GM12878 (cell line): ENCODE measurements at regions not wholly inside any gene's neighbourhood (a gene's known extent, or its start where the extent isn't known, plus 50 kb on each side); places are given as distances from the start of the nearest gene placed in this dataset.
A peak's percentile ranks its signal among the peaks of the same experiment; 100 is the strongest.

Experiments used
- ATAC-seq: fragments of 200-7000 bp; cut with Tn5 transposase; 3 replicates; pipeline ENCODE4 v1.9.1; 2020; ENCODE audit warnings: mild to moderate bottlenecking, moderate library complexity
- BruUV-seq: library from RNA; stranded (reverse); fragments of 400-500 nt; replicated peaks from 2 replicates; lab custom pipeline; 2021; lab: Mats Ljungman, UMichigan
- CTCF ChIA-PET: fragments of 300-600 bp; sonication (Branson Sonifier 250); formaldehyde crosslinking; extraction: SDS; loops from one replicate; lab custom pipeline; 2021; ENCODE audit warnings: inconsistent platforms; lab: Yijun Ruan, JAX
- POLR2A ChIA-PET: fragments of 350-600 bp; formaldehyde crosslinking; extraction: SDS; loops from one replicate; lab custom pipeline; 2021; ENCODE audit warnings: inconsistent platforms; lab: Charles Lee
- RAD21 ChIA-PET: fragments of 300-600 bp; sonication (Branson Sonifier 250); formaldehyde crosslinking; loops from one replicate; lab custom pipeline; 2023; ENCODE audit warnings: antibody characterized with exemption; ENCODE audit not compliant: unreplicated experiment; lab: Charles Lee
- SMC1A ChIA-PET: fragments of 300-600 bp; sonication (Branson Sonifier 250); formaldehyde crosslinking; loops from one replicate; lab custom pipeline; 2023; ENCODE audit not compliant: unreplicated experiment, uncharacterized antibody; lab: Charles Lee
- DNase-seq: peaks from one replicate; pipeline ENCODE4 v3.0.0-alpha.2; 2011; ENCODE audit warnings: low read depth, low spot score
- FAIRE-seq: peaks from 3 replicates; lab custom pipeline; 2011; peaks lifted over from hg19 to GRCh38; lab: Jason Lieb, UNC
- H2AFZ ChIP-seq: 2 replicates; pipeline ENCODE4 v1.6.0; 2011; ENCODE audit warnings: low read depth, low read length, control low read depth; ENCODE audit not compliant: control insufficient read depth
- H3K27ac ChIP-seq: 2 replicates; pipeline ENCODE4 v1.5.1; 2011; ENCODE audit warnings: control low read depth; ENCODE audit not compliant: control insufficient read depth, insufficient read depth
- H3K27me3 ChIP-seq, 2 experiments: replicated peaks in 1 of 2; 2 replicates each; pipeline versions ENCODE4 v1.6.0 to v1.6.1; 2011; ENCODE audit warnings: low read length in 1 of 2; ENCODE audit not compliant: control insufficient read depth in 2 of 2, insufficient read depth in 2 of 2
- H3K36me3 ChIP-seq, 2 experiments: 2 replicates each; pipeline ENCODE4 v1.5.1; 2011; ENCODE audit warnings: low read length in 1 of 2; ENCODE audit not compliant: control insufficient read depth in 2 of 2, insufficient read depth in 2 of 2
- H3K4me1 ChIP-seq: 2 replicates; pipeline ENCODE4 v1.6.1; 2011; ENCODE audit warnings: mild to moderate bottlenecking, low read length, moderate library complexity, mixed read lengths; ENCODE audit not compliant: control insufficient read depth, insufficient read depth
- H3K4me2 ChIP-seq: 2 replicates; pipeline ENCODE4 v1.6.0; 2011; ENCODE audit warnings: control low read depth; ENCODE audit not compliant: control insufficient read depth, insufficient read depth
- H3K4me3 ChIP-seq: fragments of 200-600 bp; sonication (generic); 2 replicates; pipeline ENCODE4 v1.5.1; 2016
- H3K79me2 ChIP-seq: 2 replicates; pipeline ENCODE4 v1.6.0; 2011; ENCODE audit warnings: low read length; ENCODE audit not compliant: control insufficient read depth, insufficient read depth
- H3K9ac ChIP-seq: 2 replicates; pipeline ENCODE4 v1.8.0; 2011; ENCODE audit warnings: low read length, control low read depth, mixed read lengths; ENCODE audit not compliant: control insufficient read depth, insufficient read depth
- H3K9me3 ChIP-seq: replicated peaks from 3 replicates; pipeline ENCODE4 v1.5.1; 2011; ENCODE audit warnings: mild to moderate bottlenecking, low read length; ENCODE audit not compliant: control insufficient read depth, insufficient read depth
- H4K20me1 ChIP-seq: 2 replicates; pipeline ENCODE4 v1.6.0; 2011; ENCODE audit not compliant: control insufficient read depth, insufficient read depth
- BHLHE40 ChIP-seq, 2 experiments: fragments of 450-650 bp in 1 of 2; IDR thresholded peaks; 2 replicates each; pipeline ENCODE4 v1.6.1; 2011 to 2017; ENCODE audit warnings: low read depth in 2 of 2, borderline replicate concordance in 1 of 2, improper control_type of control experiment in 1 of 2, low read length in 1 of 2, mild to moderate bottlenecking in 1 of 2
- MEF2A ChIP-seq: IDR thresholded peaks from 2 replicates; pipeline ENCODE4 v1.6.1; 2011; ENCODE audit warnings: low read depth, mild to moderate bottlenecking, low read length, moderate library complexity; ENCODE audit not compliant: insufficient read depth
- MTA3 ChIP-seq: IDR thresholded peaks from 2 replicates; pipeline ENCODE4 v1.6.1; 2012; ENCODE audit warnings: low read length, inconsistent platforms, borderline replicate concordance
- NFIC ChIP-seq: IDR thresholded peaks from 2 replicates; pipeline ENCODE4 v1.6.1; 2012; ENCODE audit warnings: low read depth, mild to moderate bottlenecking, inconsistent platforms, low read length, moderate library complexity
- RBBP5 ChIP-seq: fragments of 200-600 bp; sonication (generic); conservative IDR thresholded peaks from 2 replicates; pipeline ENCODE4 v1.6.1; 2016
- RUNX3 ChIP-seq: IDR thresholded peaks from 2 replicates; pipeline ENCODE4 v1.6.1; 2012; ENCODE audit warnings: low read length, inconsistent platforms
- SMARCA5 ChIP-seq: fragments of 450-650 bp; IDR thresholded peaks from 2 replicates; pipeline ENCODE4 v1.6.1; 2017; ENCODE audit warnings: mild to moderate bottlenecking
- SREBF2 ChIP-seq: IDR thresholded peaks from 2 replicates; pipeline ENCODE4 v1.6.1; 2012; ENCODE audit warnings: mild to moderate bottlenecking, low read length
- STAT1 ChIP-seq: fragments of 450-650 bp; conservative IDR thresholded peaks from 2 replicates; pipeline ENCODE4 v1.6.1; 2014; ENCODE audit warnings: antibody characterized with exemption, mild to moderate bottlenecking
- YY1 ChIP-seq: IDR thresholded peaks from 2 replicates; pipeline ENCODE4 v1.6.1; 2011; ENCODE audit warnings: low read depth, mild to moderate bottlenecking, low read length
- ZBTB33 ChIP-seq: fragments of 450-650 bp; IDR thresholded peaks from 2 replicates; pipeline ENCODE4 v1.6.1; 2017; ENCODE audit warnings: mild to moderate bottlenecking
- ZNF274 ChIP-seq: IDR thresholded peaks from one replicate; pipeline ENCODE4 v1.8.0; 2011; ENCODE audit not compliant: insufficient read length, insufficient read depth
- ZNF384 ChIP-seq: IDR thresholded peaks from 2 replicates; pipeline ENCODE4 v1.6.1; 2012; ENCODE audit warnings: low read depth, mild to moderate bottlenecking, low read length, improper control_type of control experiment, borderline replicate concordance
- WGBS: methylation state at CpG from one replicate; pipeline ENCODE4 v1.1.6; 2016; ENCODE audit warnings: low lambda C conversion rate; ENCODE audit not compliant: insufficient replicate concordance, insufficient coverage; ENCODE audit errors: missing lambda C conversion rate; 5-methylcytosine and 5-hydroxymethylcytosine counted together
- in situ Hi-C: fragments of 300-500 bp; cut with MboI; formaldehyde crosslinking; loops from 9 replicates; pipeline ENCODE4 v1.14.3; 2018; ENCODE audit warnings: mixed read lengths
- intact Hi-C: fragments of 100-400 bp; cut with micrococcal nuclease; formaldehyde crosslinking; loops from one replicate; pipeline ENCODE4 v1.14.2; 2022; ENCODE audit not compliant: unreplicated experiment
- TF ChIP-seq, protein P1 (sequence below): fragments of 450-650 bp; formaldehyde crosslinking; IDR thresholded peaks from 2 replicates; pipeline ENCODE4 v1.4.0; 2022; ENCODE audit warnings: mild to moderate bottlenecking, moderate library complexity
- TF ChIP-seq, protein P2 (sequence below): IDR thresholded peaks from 2 replicates; pipeline ENCODE4 v1.6.1; 2011; ENCODE audit warnings: borderline replicate concordance, low read depth, mild to moderate bottlenecking, moderate library complexity, mixed read lengths, low read length; ENCODE audit not compliant: insufficient read depth; ENCODE audit errors: extremely low read length

DNA sequence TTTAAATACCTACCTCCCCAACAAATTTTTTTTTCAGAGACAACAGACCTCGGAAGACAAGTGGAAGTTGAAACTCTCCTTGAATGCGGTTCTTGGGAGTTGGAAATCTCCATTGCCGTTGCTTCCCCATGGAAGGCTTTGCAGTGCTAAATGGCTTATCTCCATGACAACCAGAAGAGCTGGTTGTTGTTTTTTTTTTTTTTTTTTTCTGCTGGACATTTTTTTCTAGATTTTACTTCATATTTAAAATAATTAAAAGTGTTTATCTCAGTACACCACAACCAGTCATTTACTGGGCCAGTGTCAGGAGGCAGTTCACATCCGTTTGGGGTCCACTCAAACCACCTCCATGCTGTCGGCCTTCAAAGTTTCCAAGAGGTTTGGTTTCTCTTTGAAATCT lies 348.5 kb upstream of the PRKCQ start (continued):
- TF ChIP-seq ZNF384 (0 out of 2 replicates have a peak, but pooled peaks have one; percentile 42), RUNX3 (no peak), SREBF2 (no peak), MTA3 (no peak), YY1 (0 out of 2 replicates have a peak, but pooled peaks have one; percentile 39), NFIC (no peak)
- TF ChIP-seq, protein P1, sequence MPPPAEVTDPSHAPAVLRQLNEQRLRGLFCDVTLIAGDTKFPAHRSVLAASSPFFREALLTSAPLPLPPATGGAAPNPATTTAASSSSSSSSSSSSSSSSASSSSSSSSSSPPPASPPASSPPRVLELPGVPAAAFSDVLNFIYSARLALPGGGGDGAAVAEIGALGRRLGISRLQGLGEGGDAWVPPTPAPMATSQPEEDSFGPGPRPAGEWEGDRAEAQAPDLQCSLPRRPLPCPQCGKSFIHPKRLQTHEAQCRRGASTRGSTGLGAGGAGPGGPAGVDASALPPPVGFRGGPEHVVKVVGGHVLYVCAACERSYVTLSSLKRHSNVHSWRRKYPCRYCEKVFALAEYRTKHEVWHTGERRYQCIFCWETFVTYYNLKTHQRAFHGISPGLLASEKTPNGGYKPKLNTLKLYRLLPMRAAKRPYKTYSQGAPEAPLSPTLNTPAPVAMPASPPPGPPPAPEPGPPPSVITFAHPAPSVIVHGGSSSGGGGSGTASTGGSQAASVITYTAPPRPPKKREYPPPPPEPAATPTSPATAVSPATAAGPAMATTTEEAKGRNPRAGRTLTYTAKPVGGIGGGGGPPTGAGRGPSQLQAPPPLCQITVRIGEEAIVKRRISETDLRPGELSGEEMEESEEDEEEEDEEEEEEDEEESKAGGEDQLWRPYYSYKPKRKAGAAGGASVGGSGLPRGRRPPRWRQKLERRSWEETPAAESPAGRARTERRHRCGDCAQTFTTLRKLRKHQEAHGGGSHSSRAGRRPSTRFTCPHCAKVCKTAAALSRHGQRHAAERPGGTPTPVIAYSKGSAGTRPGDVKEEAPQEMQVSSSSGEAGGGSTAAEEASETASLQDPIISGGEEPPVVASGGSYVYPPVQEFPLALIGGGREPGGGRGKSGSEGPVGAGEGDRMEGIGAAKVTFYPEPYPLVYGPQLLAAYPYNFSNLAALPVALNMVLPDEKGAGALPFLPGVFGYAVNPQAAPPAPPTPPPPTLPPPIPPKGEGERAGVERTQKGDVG, result no peak
- TF ChIP-seq, all 136 proteins: peak for 3

GRCh38 chr10:6926971-6927370 lies 346.9 kb upstream of the PRKCQ start:
- peak overlapping the region; percentile 66 for H3K27ac ChIP-seq
- peak overlapping the region; percentile 4; the same call in 1 of the 2 replicates for H3K4me3 ChIP-seq
- SMC1A ChIA-PET, result interaction anchor here (1.0 to 2.5 kb wide), 7 partner anchors 9 to 493 kb away, joined by 3 to 15 read pairs (median 6); partner anchors contain the start of gene SFMBT2
- POLR2A ChIA-PET, result interaction anchor here (1.4 kb wide), 1 partner anchor 484 kb away, joined by 3 read pairs; the partner anchor contains the start of gene SFMBT2
- RAD21 ChIA-PET, result interaction anchor here (0.6 to 1.0 kb wide), 3 partner anchors 481 to 486 kb away, joined by 3 read pairs; partner anchors contain the start of gene SFMBT2
- no peak for DNase-seq
- H3K36me3 ChIP-seq, result no peaks in the 10 kb centered on the region
- CTCF ChIA-PET, result interaction anchor here (0.9 to 3.3 kb wide), 3 partner anchors 10 to 491 kb away, joined by 3 to 37 read pairs (median 3); no protein-coding TSS in a partner anchor
- ATAC-seq, result no peak
- no peak overlapping the region for H3K9ac ChIP-seq
- intact Hi-C loops (loop anchor here (10.0 kb wide), 1 partner anchor 758 kb away; no protein-coding TSS in a partner anchor), in situ Hi-C loops (no loop called here)
- H3K27me3 ChIP-seq, result no peaks in the 10 kb centered on the region
- no peaks in the 10 kb centered on the region for H3K79me2 ChIP-seq
- BruUV-seq, result no TSS peak
- no peaks in the 10 kb centered on the region; the same call in 2 of the 3 replicates for H3K9me3 ChIP-seq
- no peak for FAIRE-seq
- WGBS, result 5% methylated on average over 2 of the region's 2 CpGs
- peak overlapping the region; percentile 32; the same call in 1 of the 2 replicates for H2AFZ ChIP-seq
- no peaks in the 10 kb centered on the region for H4K20me1 ChIP-seq
- H3K4me1 ChIP-seq, result peaks cover 32% of the 10 kb centered on the region
- peak overlapping the region; percentile 51 for H3K4me2 ChIP-seq
- TF ChIP-seq ZNF274 (no peak), ZBTB33 (no peak), STAT1 (no peak), MEF2A (no peak), SMARCA5 (no peak), RBBP5 (no peak), BHLHE40 (IDR thresholded peaks at IDR 0.05; ENCODE audit: borderline replicate concordance in 1 of 2, low read depth in 2 of 2, low read length in 1 of 2) (no peak)
- TF ChIP-seq, protein P2, sequence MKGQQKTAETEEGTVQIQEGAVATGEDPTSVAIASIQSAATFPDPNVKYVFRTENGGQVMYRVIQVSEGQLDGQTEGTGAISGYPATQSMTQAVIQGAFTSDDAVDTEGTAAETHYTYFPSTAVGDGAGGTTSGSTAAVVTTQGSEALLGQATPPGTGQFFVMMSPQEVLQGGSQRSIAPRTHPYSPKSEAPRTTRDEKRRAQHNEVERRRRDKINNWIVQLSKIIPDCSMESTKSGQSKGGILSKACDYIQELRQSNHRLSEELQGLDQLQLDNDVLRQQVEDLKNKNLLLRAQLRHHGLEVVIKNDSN, result no peak
